ENCODE measurements at regions not wholly inside any gene's neighbourhood (a gene's known extent, or its start where the extent isn't known, plus 50 kb on each side); places are given as distances from the start of the nearest gene placed in this dataset.

- no peak for DNase-seq (ENCODE audit: low read depth in 3 of 3, low spot score in 2 of 3)
Measured at GRCh38 chr22:46052801-46053562, 76.0 kb upstream of the WNT7B start.

GRCh38 chr22:46053563-46054090, 76.7 kb upstream of the WNT7B start:
- DNase-seq (ENCODE audit: low read depth in 3 of 3, low spot score in 2 of 3): peak in 1 of 3 donors; percentile 49

GRCh38 chr22:46054091-46055073, 77.4 kb upstream of the WNT7B start:
- peak in 1 of 3 donors; percentile 52 for DNase-seq (ENCODE audit: low read depth in 3 of 3, low spot score in 2 of 3)

- no peak for DNase-seq (ENCODE audit: low read depth in 3 of 3, low spot score in 2 of 3)
Measured at GRCh38 chr22:46055181-46055875, 78.4 kb upstream of the WNT7B start.

GRCh38 chr22:46055911-46056545, 79.1 kb upstream of the WNT7B start:
- DNase-seq (ENCODE audit: low read depth in 3 of 3, low spot score in 2 of 3): no peak

- DNase-seq (ENCODE audit: low read depth in 3 of 3, low spot score in 2 of 3): no peak
Measured at GRCh38 chr22:46056546-46057245, 79.7 kb upstream of the WNT7B start.

- DNase-seq (ENCODE audit: low read depth in 3 of 3, low spot score in 2 of 3): no peak
Measured at GRCh38 chr22:46057246-46058090, 80.5 kb upstream of the WNT7B start.

GRCh38 chr22:46058091-46058420, 81.1 kb upstream of the WNT7B start:
- DNase-seq (ENCODE audit: low read depth in 3 of 3, low spot score in 2 of 3): no peak

GRCh38 chr22:46058591-46059519, 81.9 kb upstream of the WNT7B start:
- no peak for DNase-seq (ENCODE audit: low read depth in 3 of 3, low spot score in 2 of 3)

GRCh38 chr22:46060292-46061123, 83.5 kb upstream of the WNT7B start:
- DNase-seq (ENCODE audit: low read depth in 3 of 3, low spot score in 2 of 3): no peak

- DNase-seq (ENCODE audit: low read depth in 3 of 3, low spot score in 2 of 3): no peak
Measured at GRCh38 chr22:46061124-46061500, 84.2 kb upstream of the WNT7B start.

GRCh38 chr22:46061501-46062231, 84.7 kb upstream of the WNT7B start:
- no peak for DNase-seq (ENCODE audit: low read depth in 3 of 3, low spot score in 2 of 3)

- DNase-seq (ENCODE audit: low read depth in 3 of 3, low spot score in 2 of 3): no peak
Measured at GRCh38 chr22:46062232-46062615, 85.3 kb upstream of the WNT7B start.

- no peak for DNase-seq (ENCODE audit: low read depth in 3 of 3, low spot score in 2 of 3)
Measured at GRCh38 chr22:46062971-46063631, 86.1 kb upstream of the WNT7B start.

GRCh38 chr22:46063846-46064227, 86.5 kb upstream of the PPARA start:
- no peak for DNase-seq (ENCODE audit: low read depth in 3 of 3, low spot score in 2 of 3)
